ENCODE measurements at regions not wholly inside any gene's neighbourhood (a gene's known extent, or its start where the extent isn't known, plus 50 kb on each side); places are given as distances from the start of the nearest gene placed in this dataset.

- no peak for DNase-seq (ENCODE audit: low spot score)
Observed at GRCh38 chr15:39084674-39085530, 496.0 kb upstream of the THBS1 start.

- no peak for DNase-seq (ENCODE audit: low spot score)
Observed at GRCh38 chr15:39086641-39087040, 494.2 kb upstream of the THBS1 start.

- DNase-seq (ENCODE audit: low spot score): no peak
Observed at GRCh38 chr15:39088156-39088555, 492.7 kb upstream of the THBS1 start.

- DNase-seq (ENCODE audit: low spot score): no peak
Observed at GRCh38 chr15:39092354-39092753, 488.5 kb upstream of the THBS1 start.

- no peak for DNase-seq (ENCODE audit: low spot score)
Observed at GRCh38 chr15:39092761-39093160, 488.1 kb upstream of the THBS1 start.

- no peak for DNase-seq (ENCODE audit: low spot score)
Observed at GRCh38 chr15:39094116-39094515, 486.8 kb upstream of the THBS1 start.

- no peak for DNase-seq (ENCODE audit: low spot score)
Observed at GRCh38 chr15:39095218-39095879, 485.5 kb upstream of the THBS1 start.

GRCh38 chr15:39096608-39097205, 484.2 kb upstream of the THBS1 start:
- no peak for DNase-seq (ENCODE audit: low spot score)

- no peak for DNase-seq (ENCODE audit: low spot score)
Observed at GRCh38 chr15:39099524-39099923, 481.4 kb upstream of the THBS1 start.

- DNase-seq (ENCODE audit: low spot score): no peak
Observed at GRCh38 chr15:39100106-39100660, 480.7 kb upstream of the THBS1 start.

GRCh38 chr15:39102431-39102830, 478.4 kb upstream of the THBS1 start:
- no peak for DNase-seq (ENCODE audit: low spot score)

GRCh38 chr15:39106950-39107349, 473.9 kb upstream of the THBS1 start:
- DNase-seq (ENCODE audit: low spot score): no peak

GRCh38 chr15:39108021-39108420, 472.9 kb upstream of the THBS1 start:
- no peak for DNase-seq (ENCODE audit: low spot score)

- no peak for DNase-seq (ENCODE audit: low spot score)
Observed at GRCh38 chr15:39110336-39110735, 470.5 kb upstream of the THBS1 start.

- no peak for DNase-seq (ENCODE audit: low spot score)
Observed at GRCh38 chr15:39110746-39111145, 470.1 kb upstream of the THBS1 start.

- DNase-seq (ENCODE audit: low spot score): no peak
Observed at GRCh38 chr15:39113741-39114140, 467.1 kb upstream of the THBS1 start.

- no peak for DNase-seq (ENCODE audit: low spot score)
Observed at GRCh38 chr15:39114690-39115378, 466.0 kb upstream of the THBS1 start.

GRCh38 chr15:39115379-39116057, 465.4 kb upstream of the THBS1 start:
- no peak for DNase-seq (ENCODE audit: low spot score)

GRCh38 chr15:39118510-39118909, 462.4 kb upstream of the THBS1 start:
- no peak for DNase-seq (ENCODE audit: low spot score)

- DNase-seq (ENCODE audit: low spot score): no peak
Observed at GRCh38 chr15:39124155-39124552, 456.7 kb upstream of the THBS1 start.

- DNase-seq (ENCODE audit: low spot score): no peak
Observed at GRCh38 chr15:39124553-39125171, 456.2 kb upstream of the THBS1 start.

Data from pons (tissue), 1 donor.